HEK293 (cell line): ENCODE measurements at regions not wholly inside any gene's neighbourhood (a gene's known extent, or its start where the extent isn't known, plus 50 kb on each side); places are given as distances from the start of the nearest gene placed in this dataset.

Source experiments
- CTCF ChIA-PET: fragments of 350-600 bp; formaldehyde crosslinking; extraction: SDS; loops from one replicate; lab custom pipeline; 2021; ENCODE audit warnings: antibody characterized with exemption; lab: Yijun Ruan, JAX
- POLR2A ChIA-PET: fragments of 300-600 bp; formaldehyde crosslinking; extraction: SDS; loops from one replicate; lab custom pipeline; 2020; ENCODE audit warnings: antibody characterized with exemption, inconsistent platforms; lab: Yijun Ruan, JAX
- H3K27ac ChIP-seq: fragments of 200-500 bp; sonication (Bioruptor generic); 2 replicates; pipeline ENCODE4 v1.5.1; 2014; ENCODE audit warnings: low read depth, low read length, control low read depth, inconsistent platforms; ENCODE audit errors: extremely low read depth
- H3K36me3 ChIP-seq, 2 experiments: fragments of 200-500 bp in 1 of 2; sonication (Bioruptor generic) in 1 of 2; 1 replicate in 1 of 2; 2 replicates in 1 of 2; pipeline ENCODE4 v1.5.1; 2014 to 2017; ENCODE audit warnings: inconsistent platforms in 2 of 2, low read length in 2 of 2; ENCODE audit not compliant: control insufficient read depth in 2 of 2, insufficient read depth in 1 of 2
- H3K4me1 ChIP-seq: fragments of 200-500 bp; sonication (Bioruptor generic); 2 replicates; pipeline ENCODE4 v1.5.1; 2014; ENCODE audit warnings: mild to moderate bottlenecking, low read length, inconsistent platforms; ENCODE audit not compliant: control insufficient read depth, insufficient read depth
- H3K4me3 ChIP-seq: 2 replicates; pipeline ENCODE4 v1.5.1; 2011; ENCODE audit warnings: low read depth, mild to moderate bottlenecking, control low read depth, low read length, moderate library complexity
- H3K9me3 ChIP-seq: fragments of 200-500 bp; sonication (Bioruptor generic); 2 replicates; pipeline ENCODE4 v1.5.1; 2014; ENCODE audit warnings: low read depth, low read length, inconsistent platforms; ENCODE audit not compliant: control insufficient read depth, insufficient read depth
- ZBTB6 ChIP-seq: fragments of 450-650 bp; formaldehyde crosslinking; IDR thresholded peaks from 2 replicates; pipeline ENCODE4 v1.5.1; 2017; ENCODE audit warnings: missing biosample characterization, missing genetic modification characterization
- ZIC2 ChIP-seq: fragments of 450-650 bp; formaldehyde crosslinking; IDR thresholded peaks from 2 replicates; pipeline ENCODE4 v1.5.1; 2016; ENCODE audit warnings: missing biosample characterization, missing genetic modification characterization
- ZNF140 ChIP-seq: fragments of 450-650 bp; formaldehyde crosslinking; IDR thresholded peaks from 2 replicates; pipeline ENCODE4 v1.5.1; 2016; ENCODE audit warnings: missing biosample characterization, missing genetic modification characterization
- ZNF211 ChIP-seq: fragments of 450-650 bp; formaldehyde crosslinking; IDR thresholded peaks from 2 replicates; pipeline ENCODE4 v1.5.1; 2016; ENCODE audit warnings: low read depth, missing biosample characterization, missing genetic modification characterization
- ZNF239 ChIP-seq: fragments of 450-650 bp; formaldehyde crosslinking; IDR thresholded peaks from 2 replicates; pipeline ENCODE4 v1.5.1; 2016; ENCODE audit warnings: missing biosample characterization, missing genetic modification characterization
- ZNF266 ChIP-seq: fragments of 450-650 bp; formaldehyde crosslinking; IDR thresholded peaks from 2 replicates; pipeline ENCODE4 v1.5.1; 2016; ENCODE audit warnings: missing biosample characterization, missing genetic modification characterization, low read depth
- ZNF274 ChIP-seq, 2 experiments: fragments of 200-500 bp in 1 of 2; fragments of 450-650 bp in 1 of 2; sonication (Bioruptor generic) in 1 of 2; formaldehyde crosslinking in 1 of 2; IDR thresholded peaks; 2 replicates each; pipeline versions ENCODE4 v1.5.1 to v1.6.1; 2014 to 2016; ENCODE audit warnings: borderline replicate concordance in 1 of 2, inconsistent platforms in 1 of 2, low read length in 1 of 2, missing biosample characterization in 1 of 2, missing genetic modification characterization in 1 of 2
- ZNF404 ChIP-seq: fragments of 450-650 bp; formaldehyde crosslinking; IDR thresholded peaks from 2 replicates; pipeline ENCODE4 v1.5.1; 2017; ENCODE audit warnings: missing biosample characterization, missing genetic modification characterization
- ZNF510 ChIP-seq: fragments of 450-650 bp; formaldehyde crosslinking; IDR thresholded peaks from 2 replicates; pipeline ENCODE4 v1.5.1; 2018; ENCODE audit warnings: mild to moderate bottlenecking, missing genetic modification characterization, missing biosample characterization; ENCODE audit not compliant: insufficient replicate concordance
- ZNF548 ChIP-seq: fragments of 450-650 bp; formaldehyde crosslinking; IDR thresholded peaks from 2 replicates; pipeline ENCODE4 v1.5.1; 2016; ENCODE audit warnings: missing biosample characterization, missing genetic modification characterization
- ZNF596 ChIP-seq: fragments of 450-650 bp; IDR thresholded peaks from 2 replicates; pipeline ENCODE4 v1.5.0; 2018; ENCODE audit warnings: missing biosample characterization, mild to moderate bottlenecking, missing genetic modification characterization, moderate library complexity
- ZNF621 ChIP-seq: fragments of 450-650 bp; formaldehyde crosslinking; IDR thresholded peaks from 2 replicates; pipeline ENCODE4 v1.5.1; 2017; ENCODE audit warnings: missing biosample characterization, missing genetic modification characterization
- ZNF658 ChIP-seq: fragments of 450-650 bp; formaldehyde crosslinking; IDR thresholded peaks from 2 replicates; pipeline ENCODE4; 2016; ENCODE audit warnings: missing biosample characterization, missing genetic modification characterization
- ZNF664 ChIP-seq: fragments of 450-650 bp; formaldehyde crosslinking; IDR thresholded peaks from 2 replicates; pipeline ENCODE4 v1.5.1; 2016; ENCODE audit warnings: missing biosample characterization, missing genetic modification characterization
- ZNF701 ChIP-seq: fragments of 450-650 bp; formaldehyde crosslinking; IDR thresholded peaks from 2 replicates; pipeline ENCODE4 v1.5.1; 2016; ENCODE audit warnings: missing biosample characterization, missing genetic modification characterization
- ZNF777 ChIP-seq: fragments of 450-650 bp; formaldehyde crosslinking; IDR thresholded peaks from 2 replicates; pipeline ENCODE4 v1.5.1; 2017; ENCODE audit warnings: missing biosample characterization, missing genetic modification characterization, borderline replicate concordance
- ZNF837 ChIP-seq: fragments of 450-650 bp; formaldehyde crosslinking; IDR thresholded peaks from 2 replicates; pipeline ENCODE4 v1.5.1; 2016; ENCODE audit warnings: missing biosample characterization, missing genetic modification characterization
- ZSCAN30 ChIP-seq: fragments of 450-650 bp; IDR thresholded peaks from 2 replicates; pipeline ENCODE4 v1.5.1; 2018; ENCODE audit warnings: missing biosample characterization, mild to moderate bottlenecking, missing genetic modification characterization, moderate library complexity
- TF ChIP-seq, protein P1 (sequence below): fragments of 450-650 bp; formaldehyde crosslinking; IDR thresholded peaks from 2 replicates; pipeline ENCODE4 v1.5.1; 2016; ENCODE audit warnings: missing biosample characterization, missing genetic modification characterization
- TF ChIP-seq, protein P2 (sequence below): fragments of 450-650 bp; formaldehyde crosslinking; IDR thresholded peaks from 2 replicates; pipeline ENCODE4 v1.5.1; 2016; ENCODE audit warnings: missing biosample characterization, missing genetic modification characterization
- TF ChIP-seq, protein P3 (sequence below): fragments of 450-650 bp; formaldehyde crosslinking; IDR thresholded peaks from 2 replicates; pipeline ENCODE4 v1.5.1; 2016; ENCODE audit warnings: missing biosample characterization, missing genetic modification characterization

- TF ChIP-seq, protein P1, sequence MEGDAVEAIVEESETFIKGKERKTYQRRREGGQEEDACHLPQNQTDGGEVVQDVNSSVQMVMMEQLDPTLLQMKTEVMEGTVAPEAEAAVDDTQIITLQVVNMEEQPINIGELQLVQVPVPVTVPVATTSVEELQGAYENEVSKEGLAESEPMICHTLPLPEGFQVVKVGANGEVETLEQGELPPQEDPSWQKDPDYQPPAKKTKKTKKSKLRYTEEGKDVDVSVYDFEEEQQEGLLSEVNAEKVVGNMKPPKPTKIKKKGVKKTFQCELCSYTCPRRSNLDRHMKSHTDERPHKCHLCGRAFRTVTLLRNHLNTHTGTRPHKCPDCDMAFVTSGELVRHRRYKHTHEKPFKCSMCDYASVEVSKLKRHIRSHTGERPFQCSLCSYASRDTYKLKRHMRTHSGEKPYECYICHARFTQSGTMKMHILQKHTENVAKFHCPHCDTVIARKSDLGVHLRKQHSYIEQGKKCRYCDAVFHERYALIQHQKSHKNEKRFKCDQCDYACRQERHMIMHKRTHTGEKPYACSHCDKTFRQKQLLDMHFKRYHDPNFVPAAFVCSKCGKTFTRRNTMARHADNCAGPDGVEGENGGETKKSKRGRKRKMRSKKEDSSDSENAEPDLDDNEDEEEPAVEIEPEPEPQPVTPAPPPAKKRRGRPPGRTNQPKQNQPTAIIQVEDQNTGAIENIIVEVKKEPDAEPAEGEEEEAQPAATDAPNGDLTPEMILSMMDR (tag by site-specific recombination): no peak
- TF ChIP-seq ZSCAN30 (tag by site-specific recombination): no peak
- TF ChIP-seq ZNF266: no peak
- no peak for TF ChIP-seq ZNF211
- ChIA-PET POLR2A (no interaction called here), CTCF (interaction anchor here (0.6 kb wide), 1 partner anchor 79 kb away, joined by 4 read pairs; no protein-coding TSS in a partner anchor)
- H3K4me3 ChIP-seq: no peak overlapping the region
- H3K27ac ChIP-seq: no peak overlapping the region
- H3K4me1 ChIP-seq: no peaks in the 10 kb centered on the region
- no peaks in the 10 kb centered on the region for H3K9me3 ChIP-seq
- no peaks in the 10 kb centered on the region for H3K36me3 ChIP-seq
These were observed 112.5 kb downstream of the KCNF1 start for GRCh38 chr2:11024259-11024645.

DNA sequence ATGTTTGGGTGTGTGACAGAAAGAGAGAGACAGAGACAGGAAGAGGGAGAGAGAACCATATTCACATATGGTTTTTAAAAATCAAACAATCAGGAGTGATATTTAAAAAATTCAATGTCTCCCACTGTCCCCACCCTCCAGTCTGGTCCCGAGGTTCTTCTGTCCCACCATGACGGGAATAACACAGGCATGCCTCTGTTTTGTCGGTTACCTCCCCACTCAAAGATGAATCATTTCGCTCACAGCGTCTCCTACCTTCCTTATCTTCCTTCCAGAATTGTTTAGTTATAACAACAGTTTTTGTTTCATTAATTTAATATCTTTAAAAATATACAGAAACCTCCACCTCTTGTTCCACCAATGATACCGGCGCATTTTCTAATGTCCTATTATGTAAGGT lies 113.0 kb downstream of the KCNF1 start:
- H3K27ac ChIP-seq: no peak overlapping the region
- ChIA-PET POLR2A (no interaction called here), CTCF (no interaction called here)
- no peak overlapping the region for H3K4me3 ChIP-seq
- TF ChIP-seq ZNF510 (tag by site-specific recombination): no peak
- H3K9me3 ChIP-seq: no peaks in the 10 kb centered on the region
- no peaks in the 10 kb centered on the region for H3K4me1 ChIP-seq
- H3K36me3 ChIP-seq: no peaks in the 10 kb centered on the region

DNA sequence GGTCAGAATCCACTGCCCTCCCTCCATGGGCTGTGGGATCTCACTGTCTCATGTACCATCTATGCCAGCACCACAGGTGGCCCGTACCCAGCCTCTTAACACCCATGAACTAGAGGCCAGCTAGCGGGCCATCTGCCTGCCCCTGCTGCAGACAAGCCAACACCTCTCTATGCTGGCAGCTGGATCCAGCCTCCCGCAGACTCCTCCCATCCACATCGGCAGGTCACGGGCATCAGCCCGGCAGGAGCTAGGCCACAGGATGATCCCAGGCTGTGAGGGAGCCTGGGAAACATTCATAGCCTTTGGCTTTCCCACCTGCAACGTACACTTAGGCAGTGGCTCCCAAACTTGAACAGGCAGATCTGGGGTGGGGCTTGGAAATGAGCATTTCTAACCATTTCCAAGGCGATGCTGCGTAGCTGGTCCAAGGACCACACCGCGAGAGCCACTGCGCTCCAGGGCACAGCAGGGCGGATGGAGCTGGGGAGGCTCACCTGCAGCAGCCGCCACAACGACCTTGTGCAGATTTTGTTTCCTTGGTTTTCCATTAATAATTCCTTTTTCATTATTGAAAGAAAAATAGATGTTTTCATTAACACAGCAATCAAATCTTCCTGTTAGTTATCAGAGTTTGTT lies 114.7 kb downstream of the KCNF1 start:
- ChIA-PET CTCF (no interaction called here), POLR2A (no interaction called here)
- no peak overlapping the region for H3K27ac ChIP-seq
- no peaks in the 10 kb centered on the region for H3K36me3 ChIP-seq
- H3K4me1 ChIP-seq: no peaks in the 10 kb centered on the region
- no peaks in the 10 kb centered on the region for H3K9me3 ChIP-seq
- TF ChIP-seq ZNF266: no peak
- peak; percentile 53 for TF ChIP-seq ZIC2 (tag by site-specific recombination)
- TF ChIP-seq ZNF664 (tag by site-specific recombination): no peak
- no peak overlapping the region for H3K4me3 ChIP-seq

DNA sequence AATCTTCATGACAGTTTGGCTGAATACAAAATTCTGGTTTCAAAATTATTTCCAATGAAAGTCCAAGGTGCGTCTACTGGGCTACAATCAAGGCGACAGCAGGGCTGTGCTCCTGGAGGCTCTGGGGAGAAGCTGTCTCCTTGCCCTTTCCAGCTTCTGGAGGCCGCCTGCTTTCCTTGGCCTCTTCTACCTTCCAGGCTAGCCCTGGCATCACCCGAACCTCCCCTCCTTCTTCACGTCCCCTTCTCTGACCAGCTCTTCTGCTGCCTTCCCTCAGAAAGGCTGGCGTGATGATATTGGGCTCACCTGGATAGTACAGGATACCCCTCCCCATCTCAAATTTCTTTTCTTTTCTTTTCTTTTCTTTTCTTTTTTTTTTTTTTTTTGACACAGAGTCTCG lies 115.5 kb downstream of the KCNF1 start:
- H3K4me3 ChIP-seq: no peak overlapping the region
- no peaks in the 10 kb centered on the region for H3K4me1 ChIP-seq
- no peak overlapping the region for H3K27ac ChIP-seq
- H3K36me3 ChIP-seq: no peaks in the 10 kb centered on the region
- H3K9me3 ChIP-seq: no peaks in the 10 kb centered on the region
- ChIA-PET POLR2A (no interaction called here), CTCF (no interaction called here)
- TF ChIP-seq ZNF621 (tag by site-specific recombination): no peak
- TF ChIP-seq, protein P2, sequence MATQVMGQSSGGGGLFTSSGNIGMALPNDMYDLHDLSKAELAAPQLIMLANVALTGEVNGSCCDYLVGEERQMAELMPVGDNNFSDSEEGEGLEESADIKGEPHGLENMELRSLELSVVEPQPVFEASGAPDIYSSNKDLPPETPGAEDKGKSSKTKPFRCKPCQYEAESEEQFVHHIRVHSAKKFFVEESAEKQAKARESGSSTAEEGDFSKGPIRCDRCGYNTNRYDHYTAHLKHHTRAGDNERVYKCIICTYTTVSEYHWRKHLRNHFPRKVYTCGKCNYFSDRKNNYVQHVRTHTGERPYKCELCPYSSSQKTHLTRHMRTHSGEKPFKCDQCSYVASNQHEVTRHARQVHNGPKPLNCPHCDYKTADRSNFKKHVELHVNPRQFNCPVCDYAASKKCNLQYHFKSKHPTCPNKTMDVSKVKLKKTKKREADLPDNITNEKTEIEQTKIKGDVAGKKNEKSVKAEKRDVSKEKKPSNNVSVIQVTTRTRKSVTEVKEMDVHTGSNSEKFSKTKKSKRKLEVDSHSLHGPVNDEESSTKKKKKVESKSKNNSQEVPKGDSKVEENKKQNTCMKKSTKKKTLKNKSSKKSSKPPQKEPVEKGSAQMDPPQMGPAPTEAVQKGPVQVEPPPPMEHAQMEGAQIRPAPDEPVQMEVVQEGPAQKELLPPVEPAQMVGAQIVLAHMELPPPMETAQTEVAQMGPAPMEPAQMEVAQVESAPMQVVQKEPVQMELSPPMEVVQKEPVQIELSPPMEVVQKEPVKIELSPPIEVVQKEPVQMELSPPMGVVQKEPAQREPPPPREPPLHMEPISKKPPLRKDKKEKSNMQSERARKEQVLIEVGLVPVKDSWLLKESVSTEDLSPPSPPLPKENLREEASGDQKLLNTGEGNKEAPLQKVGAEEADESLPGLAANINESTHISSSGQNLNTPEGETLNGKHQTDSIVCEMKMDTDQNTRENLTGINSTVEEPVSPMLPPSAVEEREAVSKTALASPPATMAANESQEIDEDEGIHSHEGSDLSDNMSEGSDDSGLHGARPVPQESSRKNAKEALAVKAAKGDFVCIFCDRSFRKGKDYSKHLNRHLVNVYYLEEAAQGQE (tag by site-specific recombination): no peak
- no peak for TF ChIP-seq ZNF404 (tag by site-specific recombination)
- no peak for TF ChIP-seq ZNF837 (tag by site-specific recombination)
- TF ChIP-seq, protein P3, sequence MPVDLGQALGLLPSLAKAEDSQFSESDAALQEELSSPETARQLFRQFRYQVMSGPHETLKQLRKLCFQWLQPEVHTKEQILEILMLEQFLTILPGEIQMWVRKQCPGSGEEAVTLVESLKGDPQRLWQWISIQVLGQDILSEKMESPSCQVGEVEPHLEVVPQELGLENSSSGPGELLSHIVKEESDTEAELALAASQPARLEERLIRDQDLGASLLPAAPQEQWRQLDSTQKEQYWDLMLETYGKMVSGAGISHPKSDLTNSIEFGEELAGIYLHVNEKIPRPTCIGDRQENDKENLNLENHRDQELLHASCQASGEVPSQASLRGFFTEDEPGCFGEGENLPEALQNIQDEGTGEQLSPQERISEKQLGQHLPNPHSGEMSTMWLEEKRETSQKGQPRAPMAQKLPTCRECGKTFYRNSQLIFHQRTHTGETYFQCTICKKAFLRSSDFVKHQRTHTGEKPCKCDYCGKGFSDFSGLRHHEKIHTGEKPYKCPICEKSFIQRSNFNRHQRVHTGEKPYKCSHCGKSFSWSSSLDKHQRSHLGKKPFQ (tag by site-specific recombination): no peak
- no peak for TF ChIP-seq ZNF701 (tag by site-specific recombination)
- TF ChIP-seq ZNF596 (tag by site-specific recombination): no peak
- no peak for TF ChIP-seq ZBTB6 (tag by site-specific recombination)
- no peak for TF ChIP-seq ZNF548
- no peak for TF ChIP-seq ZNF658 (tag by site-specific recombination)
- no peak for TF ChIP-seq ZNF777 (tag by site-specific recombination)
- TF ChIP-seq ZNF274 (IDR thresholded peaks at IDR 0.05; ENCODE audit: low read length): no peak
- no peak for TF ChIP-seq ZNF274 (tag by site-specific recombination; IDR thresholded peaks at IDR 0.05; ENCODE audit: borderline replicate concordance)
- TF ChIP-seq ZNF140 (tag by site-specific recombination): no peak
- no peak for TF ChIP-seq ZNF239
